PC-9 (cell line): ENCODE measurements at regions not wholly inside any gene's neighbourhood (a gene's known extent, or its start where the extent isn't known, plus 50 kb on each side); places are given as distances from the start of the nearest gene placed in this dataset.

Experiments
- BruUV-seq: library from RNA; stranded (reverse); fragments of 400-500 nt; replicated peaks from 2 replicates; lab custom pipeline; 2021; lab: Mats Ljungman, UMichigan
- CTCF ChIA-PET: fragments of 300-600 bp; sonication (Branson Sonifier 250); formaldehyde crosslinking; loops from one replicate; lab custom pipeline; 2022; ENCODE audit warnings: antibody characterized with exemption; lab: Charles Lee
- POLR2A ChIA-PET: fragments of 300-600 bp; sonication (Branson Sonifier 250); formaldehyde crosslinking; loops from one replicate; lab custom pipeline; 2022; ENCODE audit warnings: antibody characterized with exemption; ENCODE audit not compliant: unreplicated experiment; lab: Charles Lee
- DNase-seq, 2 experiments: peaks; one replicate each; pipeline versions ENCODE4 v3.0.0 to v3.0.0-alpha.2; 2015 to 2022; ENCODE audit warnings: mixed read lengths in 1 of 2
- H2AFZ ChIP-seq: fragments of 200-600 bp; sonication (generic); 2 replicates; pipeline ENCODE4 v1.8.1; 2017; ENCODE audit warnings: antibody characterized with exemption
- H3F3A ChIP-seq: fragments of 200-600 bp; sonication (generic); 2 replicates; pipeline ENCODE4 v1.8.1; 2017; ENCODE audit warnings: antibody characterized with exemption, mild to moderate bottlenecking, low read depth; ENCODE audit not compliant: insufficient read depth
- H3K27ac ChIP-seq: fragments of 200-600 bp; sonication (generic); 2 replicates; pipeline ENCODE4 v1.6.1; 2016; ENCODE audit warnings: mixed run types
- H3K27me3 ChIP-seq: fragments of 200-600 bp; sonication (generic); 2 replicates; pipeline ENCODE4 v1.6.1; 2016; ENCODE audit warnings: low read depth, mixed run types; ENCODE audit not compliant: insufficient read depth
- H3K36me3 ChIP-seq: fragments of 200-600 bp; sonication (generic); 2 replicates; pipeline ENCODE4 v1.6.1; 2016; ENCODE audit warnings: low read depth, mixed run types
- H3K4me1 ChIP-seq: fragments of 200-600 bp; sonication (generic); replicated peaks from 2 replicates; pipeline ENCODE4 v1.6.1; 2016; ENCODE audit warnings: mixed run types; ENCODE audit not compliant: insufficient read depth
- H3K4me2 ChIP-seq: fragments of 200-600 bp; sonication (generic); 2 replicates; pipeline ENCODE4 v1.6.1; 2017; ENCODE audit warnings: mixed run types
- H3K4me3 ChIP-seq: fragments of 200-600 bp; sonication (generic); 2 replicates; pipeline ENCODE4 v1.6.1; 2016; ENCODE audit warnings: mixed run types
- H3K79me2 ChIP-seq: fragments of 200-600 bp; sonication (generic); 2 replicates; pipeline ENCODE4 v1.6.1; 2017; ENCODE audit warnings: low read depth, mixed run types
- H3K9me2 ChIP-seq: fragments of 200-600 bp; sonication (generic); 2 replicates; pipeline ENCODE4 v1.8.1; 2017; ENCODE audit warnings: mild to moderate bottlenecking; ENCODE audit not compliant: insufficient read depth
- H3K9me3 ChIP-seq: fragments of 200-600 bp; sonication (generic); 2 replicates; pipeline ENCODE4 v1.8.1; 2016; ENCODE audit warnings: low read depth; ENCODE audit not compliant: insufficient read depth
- H4K20me1 ChIP-seq: fragments of 200-600 bp; sonication (generic); 2 replicates; pipeline ENCODE4 v1.8.1; 2017; ENCODE audit not compliant: insufficient read depth
- EZH2 ChIP-seq: fragments of 200-600 bp; sonication (generic); IDR thresholded peaks from 2 replicates; pipeline ENCODE4 v1.8.0; 2017; ENCODE audit warnings: antibody characterized with exemption, low read depth
- intact Hi-C: fragments of 100-400 bp; cut with micrococcal nuclease; formaldehyde crosslinking; loops from one replicate; pipeline ENCODE4 v1.10.0; 2022; ENCODE audit not compliant: unreplicated experiment
- TF ChIP-seq, protein P1 (sequence below): fragments of 200-600 bp; sonication (generic); conservative IDR thresholded peaks from 2 replicates; pipeline ENCODE4 v1.6.1; 2017; ENCODE audit warnings: mixed run types, antibody characterized with exemption, mild to moderate bottlenecking, moderate library complexity

DNA sequence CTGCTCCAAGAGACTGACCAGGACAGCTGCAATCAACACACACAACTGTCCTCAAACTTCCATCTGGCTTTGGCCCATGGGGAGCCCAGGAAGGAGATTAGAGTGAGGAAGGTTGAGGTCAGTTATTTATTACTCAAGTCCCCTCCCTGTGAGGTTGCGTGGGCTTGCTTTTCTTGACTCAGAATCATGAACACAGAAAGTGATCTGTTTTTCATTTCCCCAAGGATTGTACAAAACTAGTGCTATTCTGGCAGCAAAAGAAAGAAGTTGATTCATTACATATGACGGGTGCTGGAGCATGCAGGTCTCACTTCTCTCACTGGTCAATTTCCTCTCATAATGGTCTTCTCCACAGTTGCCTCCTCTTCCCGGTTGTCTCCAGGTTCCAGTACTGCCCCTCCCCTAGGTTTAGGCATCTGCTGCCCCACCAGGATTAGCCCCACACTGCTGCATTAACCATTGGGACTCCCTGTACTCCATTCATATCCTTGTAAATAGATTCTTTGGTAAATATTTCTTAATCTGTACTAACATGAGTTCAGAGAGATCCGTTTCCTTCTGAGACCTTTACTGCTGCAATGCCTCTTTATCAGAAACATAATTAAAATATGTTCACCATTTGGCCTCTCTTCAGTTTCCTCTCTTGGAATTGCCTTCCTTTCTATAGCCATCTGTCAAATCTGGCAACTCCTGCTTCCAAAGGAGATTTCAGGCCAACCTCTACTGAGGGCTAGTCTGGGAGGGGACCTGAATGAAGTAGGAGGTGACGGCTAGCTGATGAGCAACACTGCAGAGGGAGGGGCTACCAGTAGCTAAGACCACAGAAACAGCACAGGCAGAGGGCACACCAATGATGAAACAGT lies 888.8 kb downstream of the QKI start:
- Histone ChIP-seq H3K27me3 (no peaks in the 10 kb centered on the region), H3K9me3 (no peaks in the 10 kb centered on the region), H3K27ac (no peak overlapping the region), H3K4me3 (no peak overlapping the region), H3K79me2 (no peaks in the 10 kb centered on the region), H3F3A (no peaks in the 10 kb centered on the region), H4K20me1 (no peaks in the 10 kb centered on the region), H3K4me1 (no peaks in the 10 kb centered on the region), H3K4me2 (no peak overlapping the region), H3K36me3 (no peaks in the 10 kb centered on the region), H3K9me2 (no peaks in the 10 kb centered on the region), H2AFZ (no peak overlapping the region)
- ChIA-PET CTCF (no interaction called here), POLR2A (no interaction called here)
- intact Hi-C loops, result no loop called here
- BruUV-seq, result no TSS peak
- TF ChIP-seq EZH2, result no peak
- TF ChIP-seq, protein P1, sequence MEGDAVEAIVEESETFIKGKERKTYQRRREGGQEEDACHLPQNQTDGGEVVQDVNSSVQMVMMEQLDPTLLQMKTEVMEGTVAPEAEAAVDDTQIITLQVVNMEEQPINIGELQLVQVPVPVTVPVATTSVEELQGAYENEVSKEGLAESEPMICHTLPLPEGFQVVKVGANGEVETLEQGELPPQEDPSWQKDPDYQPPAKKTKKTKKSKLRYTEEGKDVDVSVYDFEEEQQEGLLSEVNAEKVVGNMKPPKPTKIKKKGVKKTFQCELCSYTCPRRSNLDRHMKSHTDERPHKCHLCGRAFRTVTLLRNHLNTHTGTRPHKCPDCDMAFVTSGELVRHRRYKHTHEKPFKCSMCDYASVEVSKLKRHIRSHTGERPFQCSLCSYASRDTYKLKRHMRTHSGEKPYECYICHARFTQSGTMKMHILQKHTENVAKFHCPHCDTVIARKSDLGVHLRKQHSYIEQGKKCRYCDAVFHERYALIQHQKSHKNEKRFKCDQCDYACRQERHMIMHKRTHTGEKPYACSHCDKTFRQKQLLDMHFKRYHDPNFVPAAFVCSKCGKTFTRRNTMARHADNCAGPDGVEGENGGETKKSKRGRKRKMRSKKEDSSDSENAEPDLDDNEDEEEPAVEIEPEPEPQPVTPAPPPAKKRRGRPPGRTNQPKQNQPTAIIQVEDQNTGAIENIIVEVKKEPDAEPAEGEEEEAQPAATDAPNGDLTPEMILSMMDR, result no peak
- no peak for DNase-seq

DNA sequence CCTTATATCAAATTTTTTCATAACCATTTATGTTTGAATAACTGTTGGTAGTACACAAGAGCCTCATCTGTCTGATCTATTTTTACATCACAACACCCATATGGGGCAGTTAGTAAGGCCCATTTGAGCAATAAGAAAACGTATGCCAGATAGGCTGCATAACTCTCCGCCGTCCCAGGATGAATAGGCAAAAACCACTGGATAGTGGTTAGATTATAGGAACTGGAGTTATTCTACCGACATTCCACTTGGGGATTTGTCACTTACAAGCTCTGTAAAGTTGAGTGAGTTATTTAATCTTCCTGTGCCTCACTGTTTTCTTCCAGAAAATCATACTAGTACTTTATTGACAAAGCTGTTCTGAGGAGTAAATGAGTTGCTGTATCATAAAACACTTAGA lies 881.9 kb downstream of the QKI start:
- CTCF ChIA-PET, result no interaction called here
- intact Hi-C loops, result no loop called here
- no peak for TF ChIP-seq EZH2
- TF ChIP-seq, protein P1, result no peak

DNA sequence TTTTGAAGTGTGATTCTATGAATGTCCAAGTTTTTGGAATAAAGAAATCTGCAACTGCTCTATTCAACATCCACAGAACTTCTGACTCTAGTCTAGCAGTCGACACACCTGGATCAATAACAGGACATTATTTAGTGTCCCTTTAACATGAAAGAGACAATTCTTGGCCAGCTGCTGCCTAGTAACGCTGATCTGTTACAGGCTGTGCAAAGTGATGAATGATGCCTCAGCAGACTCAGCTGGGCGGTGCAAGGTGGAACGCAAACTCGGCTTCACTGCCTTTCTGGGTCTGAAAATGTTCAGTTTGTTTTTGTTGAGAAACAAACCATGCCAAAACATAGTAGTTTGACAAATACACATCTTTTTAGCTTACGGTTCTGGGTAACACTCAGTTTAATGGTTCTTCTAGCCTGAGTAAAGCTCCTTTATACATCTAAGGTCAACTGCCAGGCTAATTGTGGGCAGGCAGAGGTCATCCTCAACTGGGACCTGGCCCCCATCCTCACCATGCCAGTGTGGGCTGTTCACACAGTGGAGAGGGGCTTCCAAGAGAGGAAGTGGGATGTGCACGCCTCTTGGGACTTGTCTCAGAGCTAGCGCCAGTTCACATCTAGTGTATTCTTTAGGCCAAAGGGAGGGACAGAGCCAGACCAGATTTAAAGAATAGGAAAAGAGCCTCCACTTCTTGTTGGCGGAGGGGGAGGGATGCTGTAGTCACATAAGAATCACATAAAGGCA lies 879.7 kb downstream of the QKI start:
- TF ChIP-seq EZH2, result no peak
- TF ChIP-seq, protein P1, result no peak
- intact Hi-C loops, result no loop called here

More for the DNA sequence above, 881.9 kb downstream of the QKI start:
- Histone ChIP-seq H3K4me2 (no peak overlapping the region), H4K20me1 (no peaks in the 10 kb centered on the region), H2AFZ (no peak overlapping the region), H3K9me3 (no peaks in the 10 kb centered on the region), H3K9me2 (no peaks in the 10 kb centered on the region), H3K27me3 (0 out of 2 replicates have a peak, but pooled peaks cover 3% of the 10 kb centered on the region), H3K27ac (no peak overlapping the region), H3K4me1 (no peaks in the 10 kb centered on the region), H3K36me3 (no peaks in the 10 kb centered on the region), H3K4me3 (no peak overlapping the region), H3K79me2 (no peaks in the 10 kb centered on the region), H3F3A (no peaks in the 10 kb centered on the region)
- BruUV-seq, result no TSS peak
- no peak for DNase-seq
- POLR2A ChIA-PET, result no interaction called here

More for the DNA sequence above, 879.7 kb downstream of the QKI start:
- ChIA-PET CTCF (no interaction called here), POLR2A (no interaction called here)
- Histone ChIP-seq H3K27me3 (0 out of 2 replicates have a peak, but pooled peaks cover 3% of the 10 kb centered on the region), H3K4me3 (no peak overlapping the region), H3K36me3 (no peaks in the 10 kb centered on the region), H3K4me1 (no peaks in the 10 kb centered on the region), H3K4me2 (no peak overlapping the region), H3K27ac (no peak overlapping the region), H3K79me2 (no peaks in the 10 kb centered on the region), H2AFZ (no peak overlapping the region), H4K20me1 (no peaks in the 10 kb centered on the region), H3K9me2 (no peaks in the 10 kb centered on the region), H3F3A (no peaks in the 10 kb centered on the region), H3K9me3 (no peaks in the 10 kb centered on the region)
- no TSS peak for BruUV-seq
- no peak for DNase-seq
